ENCODE measurements at regions not wholly inside any gene's neighbourhood (a gene's known extent, or its start where the extent isn't known, plus 50 kb on each side); places are given as distances from the start of the nearest gene placed in this dataset.

DNA sequence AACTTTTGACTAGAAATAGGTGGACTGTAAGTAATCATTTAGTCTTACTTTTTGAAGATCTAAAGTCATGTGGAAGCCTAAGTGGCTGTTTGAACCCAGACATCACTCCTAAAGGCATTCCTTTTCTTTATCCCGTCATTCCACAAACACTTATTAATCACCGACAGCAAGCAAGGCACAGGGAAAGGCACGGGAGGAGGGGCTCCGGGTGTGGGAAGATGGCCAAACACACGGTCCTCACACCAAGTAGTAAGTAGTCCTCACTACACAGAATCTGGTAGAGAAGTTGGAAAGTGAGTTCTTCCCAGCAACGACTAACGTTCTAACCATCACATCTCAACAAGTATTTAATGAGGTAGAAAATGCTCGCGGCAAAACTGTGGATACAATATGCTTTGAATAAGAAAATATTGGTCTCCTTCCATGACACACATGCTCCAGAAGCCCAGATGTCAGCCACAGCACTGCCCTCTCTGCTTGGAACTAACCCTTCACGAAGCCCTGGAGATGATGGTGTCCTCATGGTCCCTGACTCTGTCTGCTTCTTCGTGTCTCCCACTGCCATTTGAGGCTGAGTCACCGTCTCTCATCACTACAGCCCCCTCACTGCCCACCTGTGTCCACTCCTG is 202.2 kb downstream of the OPA1 start:
- H3K9me3 ChIP-seq (ENCODE audit: insufficient read depth, low read depth, low read length) = no peaks in the 10 kb centered on the region
- no peaks in the 10 kb centered on the region for H3F3A ChIP-seq (ENCODE audit: low read depth)
- H3K9me2 ChIP-seq (replicated peaks; ENCODE audit: low read depth, low read length) = no peaks in the 10 kb centered on the region
- H4K20me1 ChIP-seq (ENCODE audit: insufficient read depth, low read length, poor library complexity, severe bottlenecking) = no peaks in the 10 kb centered on the region
- no peaks in the 10 kb centered on the region for H3K79me2 ChIP-seq (ENCODE audit: insufficient read depth, low read length)
- TF ChIP-seq, protein P1, sequence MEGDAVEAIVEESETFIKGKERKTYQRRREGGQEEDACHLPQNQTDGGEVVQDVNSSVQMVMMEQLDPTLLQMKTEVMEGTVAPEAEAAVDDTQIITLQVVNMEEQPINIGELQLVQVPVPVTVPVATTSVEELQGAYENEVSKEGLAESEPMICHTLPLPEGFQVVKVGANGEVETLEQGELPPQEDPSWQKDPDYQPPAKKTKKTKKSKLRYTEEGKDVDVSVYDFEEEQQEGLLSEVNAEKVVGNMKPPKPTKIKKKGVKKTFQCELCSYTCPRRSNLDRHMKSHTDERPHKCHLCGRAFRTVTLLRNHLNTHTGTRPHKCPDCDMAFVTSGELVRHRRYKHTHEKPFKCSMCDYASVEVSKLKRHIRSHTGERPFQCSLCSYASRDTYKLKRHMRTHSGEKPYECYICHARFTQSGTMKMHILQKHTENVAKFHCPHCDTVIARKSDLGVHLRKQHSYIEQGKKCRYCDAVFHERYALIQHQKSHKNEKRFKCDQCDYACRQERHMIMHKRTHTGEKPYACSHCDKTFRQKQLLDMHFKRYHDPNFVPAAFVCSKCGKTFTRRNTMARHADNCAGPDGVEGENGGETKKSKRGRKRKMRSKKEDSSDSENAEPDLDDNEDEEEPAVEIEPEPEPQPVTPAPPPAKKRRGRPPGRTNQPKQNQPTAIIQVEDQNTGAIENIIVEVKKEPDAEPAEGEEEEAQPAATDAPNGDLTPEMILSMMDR (conservative IDR thresholded peaks at IDR 0.05; ENCODE audit: low read length) = no peak
- no peak for TF ChIP-seq EZH2phosphoT487 (IDR thresholded peaks at IDR 0.05; ENCODE audit: borderline replicate concordance)
- H3K4me2 ChIP-seq (ENCODE audit: low read depth, low read length, poor library complexity, severe bottlenecking) = no peak overlapping the region
- no peaks in the 10 kb centered on the region for H3K36me3 ChIP-seq (ENCODE audit: insufficient read depth, low read length)
- H2AFZ ChIP-seq (ENCODE audit: low read length) = no peak overlapping the region
- peaks cover 35% of the 10 kb centered on the region for H3K4me1 ChIP-seq (ENCODE audit: insufficient read depth, low read length, poor library complexity, severe bottlenecking)
- H3K9ac ChIP-seq (ENCODE audit: low read depth, low read length, poor library complexity, severe bottlenecking) = no peak overlapping the region
- H3K27me3 ChIP-seq (ENCODE audit: insufficient read depth, low read length, poor library complexity, severe bottlenecking) = no peaks in the 10 kb centered on the region
- no peak overlapping the region for H3K4me3 ChIP-seq (ENCODE audit: low read length, poor library complexity, severe bottlenecking)

GRCh38 chr3:193796089-193796488 is 203.1 kb downstream of the OPA1 start:
- Histone ChIP-seq H3K4me2 (ENCODE audit: low read depth, low read length, poor library complexity, severe bottlenecking) (no peak overlapping the region), H3K9me3 (ENCODE audit: insufficient read depth, low read depth, low read length) (no peaks in the 10 kb centered on the region), H4K20me1 (ENCODE audit: insufficient read depth, low read length, poor library complexity, severe bottlenecking) (no peaks in the 10 kb centered on the region), H3K36me3 (ENCODE audit: insufficient read depth, low read length) (no peaks in the 10 kb centered on the region), H3K9me2 (replicated peaks; ENCODE audit: low read depth, low read length) (no peaks in the 10 kb centered on the region), H3K9ac (ENCODE audit: low read depth, low read length, poor library complexity, severe bottlenecking) (no peak overlapping the region), H3F3A (ENCODE audit: low read depth) (no peaks in the 10 kb centered on the region), H3K4me3 (ENCODE audit: low read length, poor library complexity, severe bottlenecking) (no peak overlapping the region), H3K79me2 (ENCODE audit: insufficient read depth, low read length) (no peaks in the 10 kb centered on the region), H3K27me3 (ENCODE audit: insufficient read depth, low read length, poor library complexity, severe bottlenecking) (no peaks in the 10 kb centered on the region), H3K4me1 (ENCODE audit: insufficient read depth, low read length, poor library complexity, severe bottlenecking) (peaks cover 43% of the 10 kb centered on the region), H2AFZ (ENCODE audit: low read length) (no peak overlapping the region)
- no peak for TF ChIP-seq EZH2phosphoT487 (IDR thresholded peaks at IDR 0.05; ENCODE audit: borderline replicate concordance)
- TF ChIP-seq, protein P1 (conservative IDR thresholded peaks at IDR 0.05; ENCODE audit: low read length) = no peak

GRCh38 chr3:193797566-193797965 is 204.6 kb downstream of the OPA1 start:
- H3F3A ChIP-seq (ENCODE audit: low read depth) = no peaks in the 10 kb centered on the region
- no peaks in the 10 kb centered on the region for H3K27me3 ChIP-seq (ENCODE audit: insufficient read depth, low read length, poor library complexity, severe bottlenecking)
- no peak for TF ChIP-seq EZH2phosphoT487 (IDR thresholded peaks at IDR 0.05; ENCODE audit: borderline replicate concordance)
- TF ChIP-seq, protein P1 (conservative IDR thresholded peaks at IDR 0.05; ENCODE audit: low read length) = no peak
- H3K9me3 ChIP-seq (ENCODE audit: insufficient read depth, low read depth, low read length) = no peaks in the 10 kb centered on the region
- peak overlapping the region; percentile 39 for H3K4me2 ChIP-seq (ENCODE audit: low read depth, low read length, poor library complexity, severe bottlenecking)
- H3K9me2 ChIP-seq (replicated peaks; ENCODE audit: low read depth, low read length) = no peaks in the 10 kb centered on the region
- H2AFZ ChIP-seq (ENCODE audit: low read length) = no peak overlapping the region
- H3K36me3 ChIP-seq (ENCODE audit: insufficient read depth, low read length) = no peaks in the 10 kb centered on the region
- peaks cover 36% of the 10 kb centered on the region for H3K4me1 ChIP-seq (ENCODE audit: insufficient read depth, low read length, poor library complexity, severe bottlenecking)
- H4K20me1 ChIP-seq (ENCODE audit: insufficient read depth, low read length, poor library complexity, severe bottlenecking) = no peaks in the 10 kb centered on the region
- H3K79me2 ChIP-seq (ENCODE audit: insufficient read depth, low read length) = no peaks in the 10 kb centered on the region
- no peak overlapping the region for H3K9ac ChIP-seq (ENCODE audit: low read depth, low read length, poor library complexity, severe bottlenecking)
- H3K4me3 ChIP-seq (ENCODE audit: low read length, poor library complexity, severe bottlenecking) = no peak overlapping the region
